WTC11 (cell line): ENCODE measurements at regions not wholly inside any gene's neighbourhood (a gene's known extent, or its start where the extent isn't known, plus 50 kb on each side); places are given as distances from the start of the nearest gene placed in this dataset.
"Not testable (repeated sequence)": the region's sequence is repeated elsewhere in the genome, so short reads cannot be mapped to it uniquely, and the experiment has no call there.

Source experiments
- CTCF ChIP-seq: fragments of 200-600 bp; IDR thresholded peaks from 2 replicates; pipeline ENCODE4 v1.8.0; 2022; ENCODE audit warnings: antibody characterized with exemption
- ESRRA ChIP-seq: sonication (generic); formaldehyde crosslinking; IDR thresholded peaks from 2 replicates; pipeline ENCODE4 v1.8.1; 2022; ENCODE audit warnings: mild to moderate bottlenecking, missing genetic modification reagents, borderline replicate concordance
- ETV6 ChIP-seq: sonication (generic); formaldehyde crosslinking; IDR thresholded peaks from 2 replicates; pipeline ENCODE4 v1.8.1; 2022; ENCODE audit warnings: mild to moderate bottlenecking, missing genetic modification reagents
- KAT7 ChIP-seq: sonication (generic); formaldehyde crosslinking; IDR thresholded peaks from 2 replicates; pipeline ENCODE4 v1.8.1; 2023; ENCODE audit warnings: missing genetic modification reagents, mild to moderate bottlenecking, borderline replicate concordance
- USF2 ChIP-seq: sonication (generic); formaldehyde crosslinking; IDR thresholded peaks from 2 replicates; pipeline ENCODE4 v1.8.1; 2023; ENCODE audit warnings: mild to moderate bottlenecking, missing genetic modification reagents, moderate library complexity
- ZNF263 ChIP-seq: sonication (generic); formaldehyde crosslinking; IDR thresholded peaks from 2 replicates; pipeline ENCODE4 v1.8.1; 2022; ENCODE audit warnings: low read depth, mild to moderate bottlenecking, moderate library complexity, missing genetic modification reagents
- TF ChIP-seq, protein P1 (sequence below): sonication (generic); formaldehyde crosslinking; conservative IDR thresholded peaks from 2 replicates; pipeline ENCODE4 v1.8.1; 2022; ENCODE audit warnings: mild to moderate bottlenecking, missing genetic modification reagents

- TF ChIP-seq CTCF; KAT7 (CRISPR knock-in tag); ESRRA (CRISPR knock-in tag); USF2 (CRISPR knock-in tag); ETV6 (CRISPR knock-in tag); ZNF263: not testable (repeated sequence)
- TF ChIP-seq, protein P1, sequence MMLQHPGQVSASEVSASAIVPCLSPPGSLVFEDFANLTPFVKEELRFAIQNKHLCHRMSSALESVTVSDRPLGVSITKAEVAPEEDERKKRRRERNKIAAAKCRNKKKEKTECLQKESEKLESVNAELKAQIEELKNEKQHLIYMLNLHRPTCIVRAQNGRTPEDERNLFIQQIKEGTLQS (CRISPR knock-in tag), result not testable (repeated sequence)
Observed at GRCh38 chr1:120593648-120594047, 130.1 kb upstream of the NBPF26 start.
